Nucleus accumbens (tissue), 56 donors: ENCODE measurements at regions not wholly inside any gene's neighbourhood (a gene's known extent, or its start where the extent isn't known, plus 50 kb on each side); places are given as distances from the start of the nearest gene placed in this dataset.
"Not testable (repeated sequence)": the region's sequence is repeated elsewhere in the genome, so short reads cannot be mapped to it uniquely, and the experiment has no call there.

Experiments
- DNase-seq, 56 donors: peaks; one replicate each; lab custom pipeline; 2025; lab: John Stamatoyannopoulos, UW

- no peak for DNase-seq
Measured at GRCh38 chr2:116915673-116916072, 898.8 kb upstream of the DDX18 start.

GRCh38 chr2:116917196-116917595 lies 897.3 kb upstream of the DDX18 start:
- DNase-seq = no peak

- DNase-seq = no peak
Measured at GRCh38 chr2:116918574-116918973, 895.9 kb upstream of the DDX18 start.

GRCh38 chr2:116922414-116922813 lies 892.1 kb upstream of the DDX18 start:
- no peak for DNase-seq

DNA sequence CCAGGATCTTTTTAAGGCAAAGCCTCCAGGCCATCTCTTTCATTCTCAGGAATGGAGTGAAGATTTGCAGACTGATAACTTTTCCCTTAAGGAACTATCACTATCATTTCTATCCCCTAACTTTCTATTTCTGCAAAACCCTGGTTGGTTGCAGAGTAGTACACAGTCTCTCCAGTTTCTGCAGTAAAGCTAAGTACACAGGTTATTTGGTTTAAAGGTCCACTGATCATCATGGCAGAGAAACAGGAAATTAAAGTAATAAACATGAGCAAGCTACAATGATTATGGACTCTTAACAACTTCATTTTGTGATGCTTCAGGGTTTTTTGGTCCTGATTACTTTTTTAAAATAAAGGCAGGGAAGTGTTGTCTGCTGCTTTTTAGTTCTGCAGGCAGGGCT lies 890.0 kb upstream of the DDX18 start:
- no peak for DNase-seq

- no peak for DNase-seq
Measured at GRCh38 chr2:116935097-116935814, 879.2 kb upstream of the DDX18 start.

DNA sequence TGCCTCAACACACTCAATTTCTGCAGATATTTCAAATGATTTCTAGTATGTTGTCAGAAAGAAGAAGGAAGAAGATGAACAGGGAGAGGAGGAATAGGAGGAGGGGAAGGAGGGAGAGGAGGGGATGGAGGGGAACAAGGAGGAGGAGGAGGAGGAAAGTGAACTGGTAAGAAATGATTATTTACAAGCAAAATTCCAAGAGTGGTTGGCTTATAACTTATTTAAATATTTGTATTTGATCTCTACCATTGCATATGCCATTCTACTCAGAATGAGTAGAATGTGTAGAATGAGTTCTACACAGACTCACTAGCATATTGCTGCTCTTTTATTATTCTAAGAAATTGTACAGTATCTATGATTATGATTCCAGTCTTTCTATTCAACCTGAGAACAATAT lies 866.2 kb upstream of the DDX18 start:
- no peak for DNase-seq

- DNase-seq = no peak
Measured at GRCh38 chr2:116949249-116949648, 865.2 kb upstream of the DDX18 start.

GRCh38 chr2:116952254-116952653 lies 862.2 kb upstream of the DDX18 start:
- DNase-seq = no peak

DNA sequence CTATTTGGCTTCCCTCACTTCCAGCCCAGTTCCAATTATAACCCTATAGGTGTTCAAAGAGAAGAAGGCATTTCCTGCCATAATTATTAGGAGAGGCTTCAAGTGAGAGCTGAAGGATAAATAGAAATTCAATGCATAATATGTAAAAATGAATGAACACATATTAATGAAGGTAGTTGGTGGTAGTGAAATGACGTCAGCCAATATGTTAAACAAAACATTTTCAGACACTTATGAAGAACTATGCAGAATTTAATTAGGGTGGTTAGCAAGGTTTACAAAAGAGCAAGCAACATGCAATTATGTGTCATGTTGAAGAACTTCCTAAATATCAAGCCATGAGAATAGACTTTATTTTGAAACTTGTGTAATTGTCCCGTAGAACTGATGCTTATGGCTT lies 858.8 kb upstream of the DDX18 start:
- DNase-seq = no peak

DNA sequence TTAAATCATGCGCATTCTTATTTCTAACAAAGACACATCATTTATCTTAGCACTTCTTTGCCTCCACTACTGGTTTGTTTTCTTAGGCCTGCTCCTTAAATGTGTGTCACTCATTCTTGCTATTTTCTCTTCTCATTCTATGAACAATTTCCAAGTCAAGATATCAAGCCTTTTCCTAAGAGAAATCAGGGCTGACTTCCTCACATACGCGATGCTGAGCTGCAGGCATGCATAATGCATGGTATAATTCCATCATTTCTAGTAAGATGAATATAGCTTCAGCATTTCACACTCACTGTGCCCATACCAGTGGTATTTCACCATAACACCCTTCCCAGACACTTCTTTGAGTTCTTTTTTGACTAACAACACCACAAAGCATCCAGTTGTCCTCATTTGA lies 838.9 kb upstream of the DDX18 start:
- DNase-seq = no peak

- DNase-seq = no peak
Measured at GRCh38 chr2:116979916-116980764, 834.4 kb upstream of the DDX18 start.

GRCh38 chr2:116987447-116987846 lies 827.0 kb upstream of the DDX18 start:
- DNase-seq = no peak

- DNase-seq = no peak
Measured at GRCh38 chr2:116988303-116988702, 826.2 kb upstream of the DDX18 start.

GRCh38 chr2:117019357-117019756 lies 795.1 kb upstream of the DDX18 start:
- no peak for DNase-seq

DNA sequence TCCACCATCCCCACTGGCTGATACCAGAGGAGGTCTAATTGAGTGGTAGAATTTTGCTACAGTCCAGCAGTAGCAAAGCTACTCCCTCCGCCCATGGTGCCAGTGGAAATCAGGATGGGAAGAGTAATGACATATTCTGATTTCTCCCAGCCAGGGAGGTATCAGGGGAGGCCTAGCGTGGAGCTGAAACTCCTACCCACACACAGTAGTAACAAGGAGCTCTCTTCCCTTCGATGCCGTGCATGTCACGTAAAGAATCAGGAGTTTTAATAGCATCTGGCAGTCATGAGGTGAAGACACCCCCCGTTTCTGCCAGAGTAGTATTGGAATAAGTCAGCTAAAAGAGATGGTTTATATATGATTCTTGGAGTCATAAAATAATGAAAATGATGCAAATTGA lies 786.8 kb upstream of the DDX18 start:
- DNase-seq = no peak

DNA sequence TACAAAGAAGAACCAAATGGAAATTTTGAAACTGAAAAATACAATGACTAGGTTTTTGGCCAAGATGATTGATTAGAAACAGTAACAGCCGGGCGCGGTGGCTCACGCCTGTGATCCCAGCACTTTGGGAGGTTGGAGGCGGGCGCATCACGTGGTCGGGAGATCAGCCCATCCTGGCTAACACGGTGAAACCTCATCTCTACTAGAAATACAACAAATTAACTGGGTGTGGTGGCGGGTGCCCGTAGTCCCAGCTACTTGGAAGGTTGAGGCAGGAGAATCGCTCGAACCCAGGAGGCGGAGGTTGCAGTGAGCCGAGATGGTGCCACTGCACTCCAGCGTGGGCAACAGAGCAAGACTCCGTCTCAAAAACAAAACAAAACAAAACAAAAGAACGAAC lies 785.8 kb upstream of the DDX18 start:
- DNase-seq = not testable (repeated sequence)

GRCh38 chr2:117055499-117056375 lies 758.8 kb upstream of the DDX18 start:
- no peak for DNase-seq

DNA sequence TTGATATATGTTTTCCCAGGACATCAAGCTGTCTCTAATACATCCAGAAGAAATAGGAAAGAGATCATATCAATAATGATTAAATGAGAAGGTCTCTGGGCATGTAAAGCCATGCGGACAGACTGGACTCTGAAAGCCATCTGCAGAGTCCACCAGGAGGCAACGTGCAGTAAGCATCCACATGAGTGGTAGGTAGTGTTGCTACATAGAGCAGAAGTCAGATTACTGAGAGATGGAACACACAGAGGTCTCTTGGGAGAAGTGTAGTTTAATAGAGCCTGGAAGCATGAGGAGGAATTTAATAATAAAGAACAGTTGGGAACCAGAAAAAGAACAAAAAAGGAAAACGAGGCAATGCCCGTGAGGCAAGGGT lies 758.1 kb upstream of the DDX18 start:
- no peak for DNase-seq

DNA sequence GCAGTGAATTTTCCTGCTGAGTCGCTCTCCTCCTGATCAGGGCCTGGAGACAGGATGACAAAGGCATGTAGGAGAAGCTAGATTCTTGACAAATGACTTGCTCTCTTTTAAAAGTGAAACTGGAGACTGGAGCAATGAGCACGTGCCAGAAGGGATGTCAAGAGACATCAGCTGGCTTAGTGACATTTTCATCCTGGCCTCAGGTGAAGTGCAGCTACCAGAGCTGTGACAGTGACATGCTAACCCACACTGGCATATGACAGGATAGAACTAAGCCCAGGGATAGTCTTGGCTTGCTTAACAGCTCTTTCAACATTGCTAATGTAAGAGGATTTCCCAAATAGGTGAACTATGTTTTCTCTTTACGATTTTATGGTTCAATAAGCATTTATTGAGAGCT lies 757.5 kb upstream of the DDX18 start:
- DNase-seq = no peak

DNA sequence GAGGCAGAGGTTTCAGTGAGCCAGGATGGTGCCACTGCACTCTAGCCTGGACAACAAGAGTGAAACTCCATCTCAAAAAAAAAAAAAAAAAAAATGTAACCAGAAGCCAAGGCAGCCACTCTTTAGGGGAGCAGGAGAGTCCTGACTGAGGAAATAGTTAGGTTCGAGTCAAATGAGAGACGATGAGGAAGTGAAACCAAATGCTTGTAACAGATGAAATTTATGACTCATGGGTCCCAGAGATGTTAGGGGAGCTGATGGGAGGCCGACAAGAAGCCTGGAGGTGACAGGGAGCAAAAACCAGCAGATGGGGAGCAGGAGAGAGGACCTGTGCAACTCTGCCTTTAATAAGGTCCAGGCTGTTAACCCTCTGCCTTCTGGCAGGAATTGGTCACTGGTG lies 756.1 kb upstream of the DDX18 start:
- no peak for DNase-seq
